ENCODE measurements at regions not wholly inside any gene's neighbourhood (a gene's known extent, or its start where the extent isn't known, plus 50 kb on each side); places are given as distances from the start of the nearest gene placed in this dataset.

GRCh38 chrX:8897259-8897658, 96.1 kb upstream of the FAM9A start:
- TF ChIP-seq CTCF (IDR thresholded peaks at IDR 0.05): no peak
- TF ChIP-seq POLR2A (IDR thresholded peaks at IDR 0.05): no peak

All from Peyer's patch (tissue), 4 donors.